Stomach (tissue), 8 donors: ENCODE measurements at regions not wholly inside any gene's neighbourhood (a gene's known extent, or its start where the extent isn't known, plus 50 kb on each side); places are given as distances from the start of the nearest gene placed in this dataset.

Source experiments
- DNase-seq, 2 donors: peaks; one replicate each; pipeline versions ENCODE4 v3.0.0 to v3.0.0-alpha.2; 2013 to 2019
- H3K27ac ChIP-seq, 5 donors: fragments of 200-600 bp in 4 of 5; sonication (generic) in 4 of 5; one replicate each; pipeline ENCODE4 v1.5.1; 2013 to 2019; ENCODE audit warnings: mild to moderate bottlenecking in 1 of 5, moderate library complexity in 1 of 5
- H3K27me3 ChIP-seq, 3 donors: fragments of 200-600 bp; sonication (generic); one replicate each; pipeline ENCODE4 v1.5.1; 2017 to 2019; ENCODE audit warnings: mixed run types in 1 of 3
- H3K36me3 ChIP-seq, 4 donors: fragments of 200-600 bp; sonication (generic); 1 replicate in 3 of 4; 2 replicates in 1 of 4; pipeline ENCODE4 v1.5.1; 2016 to 2019
- H3K4me1 ChIP-seq, 4 donors: fragments of 200-600 bp; sonication (generic); one replicate each; pipeline ENCODE4 v1.5.1; 2016 to 2019
- H3K4me3 ChIP-seq, 4 donors: fragments of 200-600 bp; sonication (generic) in 3 of 4; one replicate each; pipeline ENCODE4 v1.5.1; 2016 to 2019; ENCODE audit warnings: mild to moderate bottlenecking in 1 of 4
- H3K9me3 ChIP-seq, 4 donors: fragments of 200-600 bp; sonication (generic); one replicate each; pipeline ENCODE4 v1.5.1; 2016 to 2019
- CTCF ChIP-seq, 7 experiments: fragments of 450-650 bp in 4 of 7; fragments of 200-600 bp in 3 of 7; sonication (generic) in 3 of 7; IDR thresholded peaks; one replicate each; pipeline ENCODE4 v1.5.1; 2016 to 2019; ENCODE audit warnings: antibody characterized with exemption in 7 of 7, control low read depth in 2 of 7, mild to moderate bottlenecking in 1 of 7
- EP300 ChIP-seq: sonication (generic); formaldehyde crosslinking; IDR thresholded peaks from one replicate; pipeline ENCODE4 v1.6.1; 2017; ENCODE audit warnings: antibody characterized with exemption
- POLR2A ChIP-seq, 4 donors: fragments of 450-650 bp; IDR thresholded peaks; one replicate each; pipeline ENCODE4 v1.6.1; 2016; ENCODE audit warnings: antibody characterized with exemption in 4 of 4, control low read depth in 2 of 4, mild to moderate bottlenecking in 1 of 4, moderate library complexity in 1 of 4
- POLR2AphosphoS5 ChIP-seq, 3 donors: sonication (generic); formaldehyde crosslinking; IDR thresholded peaks; one replicate each; pipeline ENCODE4 v1.6.1; 2016; ENCODE audit warnings: antibody characterized with exemption in 3 of 3
- WGBS, 5 donors: extraction: QIAGEN DNeasy Blood & Tissue Kit in 3 of 5; methylation state at CpG; one replicate each; pipeline versions ENCODE4 v1.1.5 to v1.1.7; 2013 to 2018; 5-methylcytosine and 5-hydroxymethylcytosine counted together
- intact Hi-C: fragments of 100-400 bp; cut with DNase I; formaldehyde crosslinking; loops from one replicate; pipeline ENCODE4 v1.15.1; 2023; ENCODE audit warnings: low total_unique reads
- donor health status: healthy with polysubstance abuse.
- donor health status: Bipolar disorder and iron deficiency.
- donor health status: healthy.

DNA sequence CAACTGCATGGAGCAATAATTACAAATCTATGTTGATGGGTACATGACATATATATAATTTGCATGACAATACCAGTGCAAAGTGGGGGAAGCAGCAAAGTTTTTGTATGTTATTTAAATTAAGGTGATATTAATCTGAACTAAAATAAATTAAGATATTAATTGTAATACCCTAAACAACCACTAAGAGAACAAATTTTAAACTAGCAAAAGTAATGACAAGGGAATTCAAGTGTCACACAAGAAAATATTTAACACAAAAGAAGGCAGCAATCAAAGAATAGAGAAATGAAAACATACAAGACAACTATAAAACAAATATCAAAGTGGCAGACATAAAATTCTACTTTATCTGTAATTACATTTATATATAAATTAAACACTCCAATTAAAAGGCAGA is 2003.4 kb downstream of the MAT2B start:
- no peak overlapping the region for H3K4me3 ChIP-seq
- no peak overlapping the region for H3K27ac ChIP-seq
- intact Hi-C loops = no loop called here
- DNase-seq = no peak
- TF ChIP-seq EP300 (no peak), CTCF (IDR thresholded peaks at IDR 0.05) (peak in 1 of 7 experiments; percentile 33), POLR2A (IDR thresholded peaks at IDR 0.05) (no peak), POLR2AphosphoS5 (IDR thresholded peaks at IDR 0.05) (no peak)
- peaks cover 0 to under 1% (median under 1%) of the 10 kb centered on the region in 4 donors for H3K4me1 ChIP-seq
- H3K9me3 ChIP-seq = peaks cover 0 to 15% (median 8%) of the 10 kb centered on the region in 4 donors
- H3K27me3 ChIP-seq = no peaks in the 10 kb centered on the region
- no peaks in the 10 kb centered on the region for H3K36me3 ChIP-seq

- peaks cover 0 to 4% (median 0%) of the 10 kb centered on the region in 4 donors for H3K4me1 ChIP-seq
- H3K36me3 ChIP-seq = no peaks in the 10 kb centered on the region
- peaks cover 0 to 4% (median 3%) of the 10 kb centered on the region in 4 donors for H3K9me3 ChIP-seq
- H3K4me3 ChIP-seq = no peak overlapping the region
- intact Hi-C loops = no loop called here
- H3K27ac ChIP-seq = no peak overlapping the region
- 49 to 64% (median 58%) methylated on average over 8 of the region's 8 CpGs for WGBS, 5 donors
- no peaks in the 10 kb centered on the region for H3K27me3 ChIP-seq
- TF ChIP-seq CTCF (IDR thresholded peaks at IDR 0.05) = no peak
- TF ChIP-seq POLR2A (IDR thresholded peaks at IDR 0.05) = no peak
- no peak for TF ChIP-seq POLR2AphosphoS5 (IDR thresholded peaks at IDR 0.05)
- TF ChIP-seq EP300 = no peak
- DNase-seq = peak in 1 of 2 donors; percentile 18
Measured at GRCh38 chr5:165521816-165522610, 2016.6 kb downstream of the MAT2B start.

DNA sequence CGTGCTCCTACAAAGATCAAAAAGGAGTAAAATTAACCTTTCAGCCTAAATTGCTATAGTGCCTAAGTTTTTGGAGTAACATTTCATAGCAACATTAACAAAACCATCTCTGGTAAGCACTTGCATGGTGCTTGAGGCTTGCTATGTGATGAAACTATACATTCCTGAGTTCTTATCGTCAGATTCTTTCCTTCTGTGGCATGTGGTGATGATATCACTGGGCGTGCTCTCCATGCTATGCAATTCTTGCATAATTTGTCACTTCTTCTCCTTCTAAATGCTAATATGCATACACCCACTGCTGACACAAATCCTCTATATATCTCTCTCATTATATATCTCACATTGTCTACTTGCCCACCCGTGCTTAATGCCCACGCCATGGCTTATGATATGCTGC is 2019.9 kb downstream of the MAT2B start:
- 75 to 86% (median 78%) methylated on average over 5 of the region's 5 CpGs for WGBS, 5 donors
- H3K27me3 ChIP-seq = no peaks in the 10 kb centered on the region
- no peak overlapping the region for H3K27ac ChIP-seq
- no peaks in the 10 kb centered on the region for H3K36me3 ChIP-seq
- peaks cover 0 to 4% (median 0%) of the 10 kb centered on the region in 4 donors for H3K4me1 ChIP-seq
- H3K4me3 ChIP-seq = no peak overlapping the region
- no peak for TF ChIP-seq POLR2A (IDR thresholded peaks at IDR 0.05)
- TF ChIP-seq EP300 = no peak
- TF ChIP-seq CTCF (IDR thresholded peaks at IDR 0.05) = no peak
- TF ChIP-seq POLR2AphosphoS5 (IDR thresholded peaks at IDR 0.05) = no peak
- DNase-seq = no peak
- intact Hi-C loops = no loop called here
- peaks cover 0 to 19% (median 12%) of the 10 kb centered on the region in 4 donors for H3K9me3 ChIP-seq

DNA sequence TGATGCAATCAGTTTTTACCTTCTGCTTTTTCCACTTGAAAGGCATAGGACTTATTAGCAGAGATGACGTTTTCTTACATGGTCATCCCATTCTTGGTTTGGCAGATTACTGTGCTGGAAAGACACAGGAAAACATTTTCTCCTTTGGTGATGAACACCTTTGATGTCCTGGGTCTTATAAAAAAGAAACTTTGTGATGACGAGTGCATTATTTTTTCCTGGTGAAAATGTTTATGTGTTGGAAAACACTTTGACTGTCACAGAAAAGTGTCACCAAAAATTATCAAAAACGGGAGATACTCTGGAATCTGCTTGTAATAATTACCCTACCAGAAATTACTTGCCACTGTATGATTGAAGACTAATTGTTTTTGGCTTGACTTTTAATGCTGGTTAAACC is 2020.9 kb downstream of the MAT2B start:
- H3K27me3 ChIP-seq = no peaks in the 10 kb centered on the region
- no peak for DNase-seq
- 80 to 93% (median 89%) methylated on average over 3 of the region's 3 CpGs for WGBS, 5 donors

More for the DNA sequence above, 2020.9 kb downstream of the MAT2B start:
- H3K4me3 ChIP-seq = no peak overlapping the region
- intact Hi-C loops = no loop called here
- peaks cover 0 to 19% (median 12%) of the 10 kb centered on the region in 4 donors for H3K9me3 ChIP-seq
- H3K36me3 ChIP-seq = no peaks in the 10 kb centered on the region
- H3K4me1 ChIP-seq = peaks cover 0 to 4% (median 0%) of the 10 kb centered on the region in 4 donors
- TF ChIP-seq EP300 (no peak), POLR2AphosphoS5 (IDR thresholded peaks at IDR 0.05) (no peak), POLR2A (IDR thresholded peaks at IDR 0.05) (no peak), CTCF (IDR thresholded peaks at IDR 0.05) (no peak)
- no peak overlapping the region for H3K27ac ChIP-seq
